ENCODE measurements at regions not wholly inside any gene's neighbourhood (a gene's known extent, or its start where the extent isn't known, plus 50 kb on each side); places are given as distances from the start of the nearest gene placed in this dataset.
"Not testable (repeated sequence)": the region's sequence is repeated elsewhere in the genome, so short reads cannot be mapped to it uniquely, and the experiment has no call there.

DNA sequence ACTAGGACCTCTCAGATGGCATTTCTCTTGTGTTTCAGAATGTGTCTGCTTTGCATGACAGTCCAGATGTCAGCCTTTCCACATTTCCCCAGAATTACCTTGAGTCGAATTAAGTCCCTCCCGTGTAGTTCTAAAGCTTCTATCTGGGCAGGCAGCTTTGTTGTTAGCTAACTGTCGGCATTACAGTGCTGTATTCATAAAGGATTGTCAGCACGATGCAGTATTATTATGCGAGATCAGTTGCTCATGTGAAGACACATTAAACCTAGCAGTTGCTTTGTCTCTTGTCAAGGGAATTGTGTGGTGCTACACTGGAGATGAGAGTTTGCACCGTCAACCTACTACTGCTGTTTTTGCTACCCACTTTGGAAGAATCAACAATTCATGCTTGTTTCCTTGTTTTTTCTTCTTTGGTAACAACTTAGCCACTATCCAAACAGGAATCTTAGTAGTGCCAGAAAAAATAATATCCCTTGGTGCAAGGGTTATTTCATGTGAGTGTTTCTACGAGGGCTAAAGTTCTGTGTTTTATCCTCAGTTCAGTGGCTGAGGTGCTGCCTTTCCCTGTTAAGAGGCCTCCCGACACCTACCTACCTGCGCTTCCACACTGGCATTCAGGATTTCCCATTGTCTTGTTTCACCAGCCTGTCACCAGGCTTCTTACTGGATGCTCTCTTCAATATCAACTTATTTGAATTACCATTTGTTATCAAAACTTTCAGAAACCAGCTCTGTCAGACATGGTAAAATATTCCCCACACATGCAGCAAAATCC lies 297.9 kb upstream of the G2E3 start:
- no peaks in the 10 kb centered on the region for H3K9me3 ChIP-seq (ENCODE audit: control insufficient read depth, low read length)
- H3K4me1 ChIP-seq (ENCODE audit: control insufficient read depth, insufficient read depth, low read length) = peaks cover 23% of the 10 kb centered on the region
- no peak overlapping the region for H3K4me3 ChIP-seq (ENCODE audit: low read length)
- DNase-seq (ENCODE audit: low read depth) = no peak
- no peaks in the 10 kb centered on the region for H3K27me3 ChIP-seq (replicated peaks; ENCODE audit: control insufficient read depth, insufficient read depth, low read length)
- no peak overlapping the region for H3K9ac ChIP-seq (ENCODE audit: low read length)
- H3K36me3 ChIP-seq (ENCODE audit: control insufficient read depth, insufficient read depth, low read length, severe bottlenecking) = no peaks in the 10 kb centered on the region

DNA sequence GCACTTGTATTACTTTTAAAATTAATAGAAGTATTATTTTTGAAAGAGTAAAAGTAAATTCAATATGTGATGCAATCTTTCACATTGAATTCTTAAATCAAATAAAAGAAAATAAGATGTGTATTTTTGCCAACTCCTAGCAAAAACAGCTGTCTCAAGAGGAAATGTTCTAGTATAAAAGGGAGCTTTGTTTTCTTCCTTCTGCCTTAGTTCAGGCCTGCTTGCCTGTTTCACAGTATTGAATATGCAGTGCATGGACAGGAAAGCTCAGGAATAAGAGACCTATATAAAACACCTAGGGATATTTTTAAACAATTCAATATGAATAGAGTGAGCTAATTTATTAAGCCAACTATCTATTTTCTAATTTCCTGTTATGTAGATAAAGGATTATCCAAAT lies 294.8 kb upstream of the G2E3 start:
- DNase-seq (ENCODE audit: low read depth) = no peak
- Histone ChIP-seq H3K27me3 (replicated peaks; ENCODE audit: control insufficient read depth, insufficient read depth, low read length) (no peaks in the 10 kb centered on the region), H3K9me3 (ENCODE audit: control insufficient read depth, low read length) (no peaks in the 10 kb centered on the region), H3K4me1 (ENCODE audit: control insufficient read depth, insufficient read depth, low read length) (peaks cover 20% of the 10 kb centered on the region), H3K36me3 (ENCODE audit: control insufficient read depth, insufficient read depth, low read length, severe bottlenecking) (no peaks in the 10 kb centered on the region), H3K9ac (ENCODE audit: low read length) (no peak overlapping the region), H3K4me3 (ENCODE audit: low read length) (no peak overlapping the region)

DNA sequence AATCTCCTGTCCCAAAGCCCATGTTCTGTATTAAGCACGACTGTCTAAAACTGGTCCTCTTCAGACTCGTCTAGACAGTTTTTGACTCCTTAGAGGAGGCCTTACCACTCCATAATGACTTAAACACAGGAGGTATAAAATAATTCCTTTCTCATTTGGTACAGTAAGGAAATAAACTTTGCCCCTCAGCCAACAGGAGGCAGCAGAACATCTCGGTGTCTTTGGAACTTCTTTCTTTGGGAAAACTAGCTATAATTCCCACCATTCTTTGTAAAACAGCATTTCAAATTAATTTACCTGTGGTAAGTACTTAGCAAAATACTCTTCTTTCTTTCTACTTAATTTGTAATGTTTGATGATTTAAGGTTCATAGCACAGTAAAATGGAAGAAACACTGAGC lies 292.7 kb upstream of the G2E3 start:
- peaks cover 18% of the 10 kb centered on the region for H3K4me1 ChIP-seq (ENCODE audit: control insufficient read depth, insufficient read depth, low read length)
- no peaks in the 10 kb centered on the region for H3K9me3 ChIP-seq (ENCODE audit: control insufficient read depth, low read length)
- H3K4me3 ChIP-seq (ENCODE audit: low read length) = no peak overlapping the region
- H3K27me3 ChIP-seq (replicated peaks; ENCODE audit: control insufficient read depth, insufficient read depth, low read length) = no peaks in the 10 kb centered on the region
- no peaks in the 10 kb centered on the region for H3K36me3 ChIP-seq (ENCODE audit: control insufficient read depth, insufficient read depth, low read length, severe bottlenecking)
- H3K9ac ChIP-seq (ENCODE audit: low read length) = no peak overlapping the region
- DNase-seq (ENCODE audit: low read depth) = no peak

DNA sequence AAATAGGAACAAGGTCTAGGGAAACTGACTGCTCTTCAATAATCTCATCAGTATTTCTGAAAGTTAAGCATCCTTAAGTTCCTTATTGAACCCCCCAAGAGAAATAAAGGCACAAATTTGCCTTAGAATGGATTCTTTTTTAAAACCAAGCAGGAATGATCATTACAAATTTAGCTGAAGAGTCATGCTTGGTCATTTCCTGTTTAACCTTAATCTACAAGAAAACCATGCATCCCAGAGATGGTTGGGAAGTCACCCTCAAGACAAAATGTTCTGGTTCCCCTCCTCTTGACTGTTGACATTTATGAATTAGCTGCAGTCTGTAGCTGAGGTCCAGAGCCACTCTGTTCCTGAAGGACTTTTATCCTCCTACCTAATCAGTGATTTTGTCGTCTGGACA lies 291.8 kb upstream of the G2E3 start:
- H3K36me3 ChIP-seq (ENCODE audit: control insufficient read depth, insufficient read depth, low read length, severe bottlenecking) = no peaks in the 10 kb centered on the region
- no peaks in the 10 kb centered on the region for H3K9me3 ChIP-seq (ENCODE audit: control insufficient read depth, low read length)
- DNase-seq (ENCODE audit: low read depth) = peak; percentile 30
- peak overlapping the region; percentile 25 for H3K9ac ChIP-seq (ENCODE audit: low read length)
- H3K27me3 ChIP-seq (replicated peaks; ENCODE audit: control insufficient read depth, insufficient read depth, low read length) = no peaks in the 10 kb centered on the region
- peaks cover 18% of the 10 kb centered on the region for H3K4me1 ChIP-seq (ENCODE audit: control insufficient read depth, insufficient read depth, low read length)
- H3K4me3 ChIP-seq (ENCODE audit: low read length) = no peak overlapping the region

DNA sequence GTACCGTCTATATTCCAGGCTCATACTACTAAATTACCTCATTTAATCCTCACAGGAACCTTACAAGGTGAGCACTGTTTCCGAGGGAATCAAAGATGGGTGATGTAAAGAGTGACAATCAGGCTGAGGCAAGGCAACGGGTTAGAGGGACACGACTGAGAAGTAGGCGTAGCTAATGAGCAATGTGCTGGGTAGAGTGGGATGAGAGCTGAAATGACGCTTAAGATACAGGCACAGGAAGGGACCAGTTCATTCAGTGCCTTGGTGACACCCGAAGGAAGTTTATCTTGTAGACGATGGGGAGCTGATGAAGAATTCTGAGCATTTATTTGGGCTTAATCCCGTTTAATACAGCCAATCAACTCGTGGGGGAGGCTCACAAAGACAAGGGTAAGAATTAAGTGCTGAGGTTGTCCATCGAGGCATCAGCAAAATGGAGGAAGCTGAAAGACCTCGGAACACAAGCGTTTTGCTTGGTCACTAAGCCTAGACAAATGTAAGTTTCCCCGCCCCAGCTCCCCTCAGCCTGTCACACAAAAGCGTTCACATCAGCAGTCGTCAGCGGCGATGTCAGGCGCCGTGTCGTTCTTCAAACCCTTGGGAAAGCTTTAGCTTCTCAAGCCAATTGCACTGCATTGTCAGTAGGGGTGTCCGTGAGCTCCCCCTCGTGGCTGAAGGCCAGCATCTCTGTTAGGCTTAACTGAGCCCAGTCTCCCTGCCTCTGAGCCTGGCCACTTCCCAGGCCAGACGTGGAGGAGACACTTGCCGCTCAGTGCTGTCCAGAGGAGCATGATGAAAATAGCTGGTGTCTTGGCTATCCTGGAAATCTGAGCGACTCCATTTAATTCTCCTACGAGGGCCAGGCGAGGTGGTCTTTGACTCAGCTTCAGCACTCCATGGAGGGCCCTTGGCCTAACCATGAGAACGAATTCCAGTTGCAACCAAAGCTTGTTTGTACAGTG lies 288.5 kb upstream of the G2E3 start:
- H3K4me1 ChIP-seq (ENCODE audit: control insufficient read depth, insufficient read depth, low read length) = peaks cover 14% of the 10 kb centered on the region
- H3K9me3 ChIP-seq (ENCODE audit: control insufficient read depth, low read length) = no peaks in the 10 kb centered on the region
- H3K27me3 ChIP-seq (replicated peaks; ENCODE audit: control insufficient read depth, insufficient read depth, low read length) = no peaks in the 10 kb centered on the region
- peak overlapping the region; percentile 60 for H3K9ac ChIP-seq (ENCODE audit: low read length)
- H3K36me3 ChIP-seq (ENCODE audit: control insufficient read depth, insufficient read depth, low read length, severe bottlenecking) = no peaks in the 10 kb centered on the region
- peak; percentile 92 for DNase-seq (ENCODE audit: low read depth)
- H3K4me3 ChIP-seq (ENCODE audit: low read length) = peak overlapping the region; percentile 75

DNA sequence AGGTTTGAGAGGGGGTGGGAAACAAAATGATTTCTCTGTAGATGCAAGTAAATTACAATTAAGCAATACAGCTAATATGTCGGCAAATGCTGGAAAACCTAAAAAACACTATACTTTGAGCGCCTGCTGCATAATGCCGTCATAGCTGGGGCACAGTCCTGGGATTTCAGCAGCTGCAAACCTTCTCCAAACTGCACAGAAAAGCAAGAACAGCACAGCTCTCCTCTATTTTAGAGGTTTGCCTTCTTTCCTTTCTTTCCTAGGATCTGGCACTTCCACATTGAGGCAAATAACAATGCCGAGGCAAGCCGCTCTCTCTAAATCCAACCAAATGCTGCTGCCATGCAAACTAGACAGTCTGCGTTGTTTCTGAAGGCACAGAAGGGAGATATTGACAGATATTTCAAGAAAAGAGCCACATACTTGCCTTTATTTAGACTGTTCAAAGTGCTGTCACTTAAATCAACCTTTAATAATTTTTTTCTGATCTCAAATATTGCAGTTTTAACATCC lies 287.1 kb upstream of the G2E3 start:
- no peak overlapping the region for H3K9ac ChIP-seq (ENCODE audit: low read length)
- DNase-seq (ENCODE audit: low read depth) = no peak
- H3K4me1 ChIP-seq (ENCODE audit: control insufficient read depth, insufficient read depth, low read length) = peaks cover 13% of the 10 kb centered on the region
- no peaks in the 10 kb centered on the region for H3K36me3 ChIP-seq (ENCODE audit: control insufficient read depth, insufficient read depth, low read length, severe bottlenecking)
- H3K27me3 ChIP-seq (replicated peaks; ENCODE audit: control insufficient read depth, insufficient read depth, low read length) = no peaks in the 10 kb centered on the region
- H3K9me3 ChIP-seq (ENCODE audit: control insufficient read depth, low read length) = no peaks in the 10 kb centered on the region
- no peak overlapping the region for H3K4me3 ChIP-seq (ENCODE audit: low read length)

DNA sequence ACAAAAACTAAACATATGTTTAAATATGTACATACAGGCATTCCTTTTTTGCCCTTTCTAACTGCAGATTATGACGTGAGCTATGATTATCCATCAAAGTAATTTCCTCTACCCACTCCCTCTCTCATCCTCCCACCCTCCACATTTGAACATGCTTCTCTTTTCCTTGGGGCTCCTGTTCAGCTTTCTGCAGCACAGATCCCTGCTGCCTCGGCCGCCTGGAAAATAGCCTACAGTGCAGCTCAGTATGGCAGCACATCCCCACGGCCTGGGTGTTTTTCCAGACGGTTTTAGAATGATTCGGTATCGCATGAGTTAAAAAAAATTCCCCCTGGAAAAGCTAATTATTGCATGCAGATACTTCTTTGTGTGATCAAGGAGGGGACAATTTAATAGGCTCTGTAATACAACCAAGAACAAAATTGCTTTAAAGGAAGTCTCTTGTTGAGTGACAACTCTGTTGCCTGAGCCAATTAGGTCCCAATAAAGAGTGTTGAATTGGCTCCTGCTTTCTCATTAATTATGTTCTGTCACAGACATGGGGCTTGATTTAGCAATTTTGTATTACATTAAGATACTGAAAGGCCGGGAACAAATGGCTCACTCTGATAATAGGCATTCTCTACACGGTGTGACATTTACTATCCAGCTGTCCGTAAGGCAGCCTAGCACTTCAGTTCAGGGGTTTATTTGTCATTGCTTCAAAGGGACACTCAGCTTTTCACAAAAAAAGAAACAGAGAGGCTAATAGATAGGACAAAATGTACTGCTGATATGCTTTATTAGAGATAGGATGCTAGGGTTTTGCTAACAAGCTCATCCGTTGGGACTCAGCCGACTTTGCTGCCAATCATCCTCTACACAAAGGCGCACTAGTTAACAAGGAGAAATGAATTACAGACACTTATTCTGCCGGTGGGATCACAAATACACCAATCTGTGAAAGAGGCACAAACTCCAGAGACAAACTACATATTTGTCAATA lies 285.8 kb upstream of the G2E3 start:
- Histone ChIP-seq H3K27me3 (replicated peaks; ENCODE audit: control insufficient read depth, insufficient read depth, low read length) (no peaks in the 10 kb centered on the region), H3K9ac (ENCODE audit: low read length) (no peak overlapping the region), H3K9me3 (ENCODE audit: control insufficient read depth, low read length) (no peaks in the 10 kb centered on the region), H3K4me1 (ENCODE audit: control insufficient read depth, insufficient read depth, low read length) (peaks cover 5% of the 10 kb centered on the region), H3K4me3 (ENCODE audit: low read length) (no peak overlapping the region), H3K36me3 (ENCODE audit: control insufficient read depth, insufficient read depth, low read length, severe bottlenecking) (no peaks in the 10 kb centered on the region)
- DNase-seq (ENCODE audit: low read depth) = no peak

DNA sequence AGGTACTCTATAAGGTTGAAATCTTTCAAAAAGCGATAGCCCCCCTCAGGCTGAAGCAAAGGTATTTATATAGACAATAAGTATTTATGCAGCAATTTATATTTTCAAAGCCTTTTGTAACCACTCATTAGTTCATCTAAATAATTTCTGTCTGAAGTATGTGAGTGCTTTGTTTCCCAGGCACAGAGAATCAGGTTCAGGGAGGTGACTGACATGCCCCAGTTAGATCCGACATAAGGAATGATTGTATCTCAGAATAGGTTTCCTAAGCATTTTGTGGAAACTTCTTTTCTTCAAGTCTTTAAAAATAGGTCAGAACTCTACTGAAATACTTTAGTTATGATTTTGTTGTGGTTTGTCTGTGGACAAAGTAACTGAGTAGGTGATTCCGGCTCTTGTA lies 283.4 kb upstream of the G2E3 start:
- Histone ChIP-seq H3K9me3 (ENCODE audit: control insufficient read depth, low read length) (no peaks in the 10 kb centered on the region), H3K4me3 (ENCODE audit: low read length) (no peak overlapping the region), H3K36me3 (ENCODE audit: control insufficient read depth, insufficient read depth, low read length, severe bottlenecking) (no peaks in the 10 kb centered on the region), H3K9ac (ENCODE audit: low read length) (no peak overlapping the region), H3K27me3 (replicated peaks; ENCODE audit: control insufficient read depth, insufficient read depth, low read length) (no peaks in the 10 kb centered on the region), H3K4me1 (ENCODE audit: control insufficient read depth, insufficient read depth, low read length) (no peaks in the 10 kb centered on the region)
- no peak for DNase-seq (ENCODE audit: low read depth)

DNA sequence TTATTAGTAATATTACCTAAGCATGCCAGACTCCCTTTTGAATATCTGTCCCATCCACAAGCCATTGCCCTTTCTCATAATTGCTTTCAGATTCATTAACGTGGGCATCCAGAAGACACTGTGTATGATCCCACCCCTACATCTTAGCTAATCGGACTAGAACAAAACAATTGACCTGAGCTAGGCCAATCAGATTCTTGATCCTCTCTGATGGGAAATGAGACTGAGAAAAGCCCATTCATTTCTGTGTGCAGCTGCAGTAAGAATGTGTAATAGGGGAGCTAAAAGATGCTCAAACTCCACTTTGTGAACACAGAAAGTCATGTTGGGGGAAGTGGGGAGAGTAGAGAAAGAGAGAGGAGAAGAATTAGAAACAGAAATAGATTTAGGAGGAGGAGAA lies 281.7 kb upstream of the G2E3 start:
- Histone ChIP-seq H3K4me1 (ENCODE audit: control insufficient read depth, insufficient read depth, low read length) (no peaks in the 10 kb centered on the region), H3K9ac (ENCODE audit: low read length) (no peak overlapping the region), H3K36me3 (ENCODE audit: control insufficient read depth, insufficient read depth, low read length, severe bottlenecking) (no peaks in the 10 kb centered on the region), H3K4me3 (ENCODE audit: low read length) (no peak overlapping the region), H3K9me3 (ENCODE audit: control insufficient read depth, low read length) (no peaks in the 10 kb centered on the region), H3K27me3 (replicated peaks; ENCODE audit: control insufficient read depth, insufficient read depth, low read length) (no peaks in the 10 kb centered on the region)
- no peak for DNase-seq (ENCODE audit: low read depth)

DNA sequence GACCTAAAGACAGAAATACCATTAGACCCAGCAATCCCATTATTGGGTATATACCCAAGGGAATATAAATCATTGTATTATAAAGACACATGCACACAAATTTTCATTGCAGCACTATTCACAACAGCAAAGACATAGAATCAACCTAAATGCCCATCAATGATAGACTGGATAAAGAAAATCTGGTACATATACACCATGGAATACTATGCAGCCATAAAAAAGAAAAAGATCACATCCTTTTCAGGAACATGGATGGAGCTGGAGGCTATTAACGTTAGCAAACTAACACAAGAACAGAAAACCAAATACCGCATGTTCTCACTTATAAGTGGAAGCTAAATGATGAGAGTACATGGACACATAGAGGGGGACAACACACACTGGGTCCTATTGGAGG lies 280.1 kb upstream of the G2E3 start:
- not testable (repeated sequence) for DNase-seq (ENCODE audit: low read depth); H3K4me1 ChIP-seq (ENCODE audit: control insufficient read depth, insufficient read depth, low read length); H3K9me3 ChIP-seq (ENCODE audit: control insufficient read depth, low read length)

More for the DNA sequence above, 280.1 kb upstream of the G2E3 start:
- not testable (repeated sequence) for H3K4me3 ChIP-seq (ENCODE audit: low read length); H3K36me3 ChIP-seq (ENCODE audit: control insufficient read depth, insufficient read depth, low read length, severe bottlenecking); H3K9ac ChIP-seq (ENCODE audit: low read length); H3K27me3 ChIP-seq (replicated peaks; ENCODE audit: control insufficient read depth, insufficient read depth, low read length)
